Fibroblast of lung (primary cell): ENCODE measurements at regions not wholly inside any gene's neighbourhood (a gene's known extent, or its start where the extent isn't known, plus 50 kb on each side); places are given as distances from the start of the nearest gene placed in this dataset.

Experiments
- DNase-seq, 2 donors: peaks; one replicate each; pipeline versions ENCODE4 v3.0.0 to v3.0.0-alpha.2; 2010; ENCODE audit warnings: low read depth in 2 of 2
- H2AFZ ChIP-seq: 2 replicates; pipeline ENCODE4 v1.5.1; 2012; ENCODE audit warnings: low read length, control low read depth, inconsistent platforms
- H3K27ac ChIP-seq: 2 replicates; pipeline ENCODE4 v1.5.1; 2011; ENCODE audit warnings: low read length, control low read depth; ENCODE audit not compliant: insufficient read depth
- H3K27me3 ChIP-seq: 2 replicates; pipeline ENCODE4 v1.5.1; 2011; ENCODE audit warnings: mild to moderate bottlenecking, low read length; ENCODE audit not compliant: control insufficient read depth, insufficient read depth
- H3K36me3 ChIP-seq: 2 replicates; pipeline ENCODE4 v1.5.1; 2011; ENCODE audit warnings: low read length; ENCODE audit not compliant: control insufficient read depth, insufficient read depth
- H3K4me1 ChIP-seq: 2 replicates; pipeline ENCODE4 v1.5.1; 2011; ENCODE audit warnings: low read length; ENCODE audit not compliant: control insufficient read depth, insufficient read depth; ENCODE audit errors: extremely low read depth
- H3K4me2 ChIP-seq: 2 replicates; pipeline ENCODE4 v1.5.1; 2011; ENCODE audit warnings: low read length, control low read depth; ENCODE audit not compliant: insufficient read depth; ENCODE audit errors: extremely low read depth
- H3K4me3 ChIP-seq, 4 experiments: fragments of 200-600 bp in 1 of 4; sonication (generic) in 1 of 4; replicated peaks in 1 of 4; 2 replicates each; pipeline ENCODE4 v1.5.1; 2011 to 2016; ENCODE audit warnings: low read length in 4 of 4, low read depth in 3 of 4, mild to moderate bottlenecking in 3 of 4, control low read depth in 2 of 4, inconsistent platforms in 1 of 4, mixed read lengths in 1 of 4; ENCODE audit not compliant: insufficient read depth in 1 of 4; ENCODE audit errors: control extremely low read depth in 1 of 4
- H3K79me2 ChIP-seq: 2 replicates; pipeline ENCODE4 v1.5.1; 2012; ENCODE audit warnings: mild to moderate bottlenecking, low read length, inconsistent platforms; ENCODE audit not compliant: control insufficient read depth, insufficient read depth
- H3K9ac ChIP-seq: 2 replicates; pipeline ENCODE4 v1.5.1; 2011; ENCODE audit warnings: mild to moderate bottlenecking, low read length, control low read depth; ENCODE audit not compliant: insufficient read depth
- H3K9me3 ChIP-seq: 2 replicates; pipeline ENCODE4 v1.5.1; 2012; ENCODE audit warnings: low read depth, low read length; ENCODE audit not compliant: control insufficient read depth, insufficient read depth
- H4K20me1 ChIP-seq: 2 replicates; pipeline ENCODE4 v1.5.1; 2011; ENCODE audit warnings: low read length; ENCODE audit not compliant: control insufficient read depth, insufficient read depth; ENCODE audit errors: extremely low read depth
- EZH2 ChIP-seq: IDR thresholded peaks from 2 replicates; pipeline ENCODE4 v1.5.1; 2012; ENCODE audit warnings: low read length, control low read depth, mild to moderate bottlenecking; ENCODE audit errors: missing control alignments
- TF ChIP-seq, protein P1 (sequence below), 2 donors: IDR thresholded peaks in 1 of 2; conservative IDR thresholded peaks in 1 of 2; 1 replicate in 1 of 2; 2 replicates in 1 of 2; pipeline ENCODE4 v1.5.1; 2011 to 2012; ENCODE audit warnings: low read length in 2 of 2, control low read depth in 1 of 2, inconsistent platforms in 1 of 2, low read depth in 1 of 2, mild to moderate bottlenecking in 1 of 2

DNA sequence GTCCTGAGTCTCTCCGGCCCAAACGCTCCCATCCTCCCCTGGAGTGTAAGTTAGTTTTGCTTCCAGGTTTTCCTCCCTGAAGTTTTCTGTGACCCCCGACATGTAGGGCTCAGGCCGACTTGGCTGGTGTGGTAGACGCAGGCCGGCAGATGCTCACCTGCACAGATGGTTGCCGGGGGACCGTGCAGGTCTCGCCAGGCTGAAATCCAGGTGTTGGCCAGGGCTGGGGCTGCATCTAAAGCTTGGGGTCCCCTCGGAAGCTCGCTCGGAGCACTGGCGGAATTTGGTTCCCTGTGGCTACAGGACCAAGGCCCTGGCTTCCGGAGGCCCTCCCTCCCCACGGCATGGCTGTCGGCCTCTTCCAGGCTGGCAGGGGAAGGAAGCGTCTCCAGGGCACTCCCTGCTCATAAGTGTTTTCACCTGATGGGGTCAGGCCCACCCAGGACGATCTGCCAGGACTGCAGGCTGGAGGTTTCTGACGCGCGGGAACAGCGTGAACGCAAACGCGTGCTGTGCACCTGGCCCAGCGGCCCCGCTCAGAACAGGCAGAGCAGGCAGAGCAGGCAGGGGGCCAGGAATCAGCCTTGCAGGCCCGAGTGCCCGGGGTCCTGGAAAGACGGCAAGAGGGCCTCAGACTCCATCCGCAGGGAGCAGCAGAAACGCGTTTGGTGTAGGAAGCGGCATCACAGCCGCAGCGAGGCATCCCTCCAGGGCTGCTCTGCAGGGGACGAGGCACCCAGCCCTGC is 258.2 kb downstream of the BRD1 start:
- no peak overlapping the region for H3K4me2 ChIP-seq
- no peak overlapping the region for H3K27ac ChIP-seq
- H3K4me1 ChIP-seq: no peaks in the 10 kb centered on the region
- no peaks in the 10 kb centered on the region for H3K79me2 ChIP-seq
- no peak for DNase-seq
- TF ChIP-seq, protein P1, sequence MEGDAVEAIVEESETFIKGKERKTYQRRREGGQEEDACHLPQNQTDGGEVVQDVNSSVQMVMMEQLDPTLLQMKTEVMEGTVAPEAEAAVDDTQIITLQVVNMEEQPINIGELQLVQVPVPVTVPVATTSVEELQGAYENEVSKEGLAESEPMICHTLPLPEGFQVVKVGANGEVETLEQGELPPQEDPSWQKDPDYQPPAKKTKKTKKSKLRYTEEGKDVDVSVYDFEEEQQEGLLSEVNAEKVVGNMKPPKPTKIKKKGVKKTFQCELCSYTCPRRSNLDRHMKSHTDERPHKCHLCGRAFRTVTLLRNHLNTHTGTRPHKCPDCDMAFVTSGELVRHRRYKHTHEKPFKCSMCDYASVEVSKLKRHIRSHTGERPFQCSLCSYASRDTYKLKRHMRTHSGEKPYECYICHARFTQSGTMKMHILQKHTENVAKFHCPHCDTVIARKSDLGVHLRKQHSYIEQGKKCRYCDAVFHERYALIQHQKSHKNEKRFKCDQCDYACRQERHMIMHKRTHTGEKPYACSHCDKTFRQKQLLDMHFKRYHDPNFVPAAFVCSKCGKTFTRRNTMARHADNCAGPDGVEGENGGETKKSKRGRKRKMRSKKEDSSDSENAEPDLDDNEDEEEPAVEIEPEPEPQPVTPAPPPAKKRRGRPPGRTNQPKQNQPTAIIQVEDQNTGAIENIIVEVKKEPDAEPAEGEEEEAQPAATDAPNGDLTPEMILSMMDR (conservative IDR thresholded peaks at IDR 0.05 in 1 of 2, IDR thresholded peaks at IDR 0.05 in 1 of 2; ENCODE audit: low read depth in 1 of 2, low read length in 2 of 2): no peak
- TF ChIP-seq EZH2: no peak
- H2AFZ ChIP-seq: no peak overlapping the region
- H3K27me3 ChIP-seq: no peaks in the 10 kb centered on the region
- H4K20me1 ChIP-seq: no peaks in the 10 kb centered on the region
- H3K4me3 ChIP-seq: no peak overlapping the region
- no peaks in the 10 kb centered on the region for H3K36me3 ChIP-seq
- no peaks in the 10 kb centered on the region for H3K9me3 ChIP-seq
- no peak overlapping the region for H3K9ac ChIP-seq

DNA sequence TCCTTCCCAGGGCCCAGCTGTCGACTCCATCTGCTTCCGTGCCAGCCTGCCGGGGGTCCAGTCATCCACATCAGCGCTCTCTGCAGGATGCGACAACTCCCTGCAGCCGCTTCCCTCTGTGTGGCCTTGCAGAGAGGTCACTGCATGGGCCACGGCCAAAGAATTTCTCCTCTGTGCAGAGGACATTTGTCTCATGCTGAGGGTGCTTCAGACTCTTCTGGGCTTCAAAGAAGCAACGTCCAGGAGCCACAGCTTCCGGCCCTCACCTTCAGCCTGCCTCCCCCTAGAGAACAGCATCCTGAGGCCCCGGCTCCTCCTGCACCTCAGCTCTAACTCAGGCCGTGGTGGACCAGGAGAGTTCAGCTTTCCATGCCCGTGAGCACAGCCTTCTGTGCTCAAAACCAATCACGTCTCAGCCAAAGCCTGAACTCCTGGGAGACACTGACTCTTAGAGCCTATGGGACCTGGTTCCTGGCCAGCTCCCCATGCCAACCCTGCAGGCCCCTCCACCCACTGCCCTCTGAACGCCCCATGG is 258.9 kb downstream of the BRD1 start:
- no peaks in the 10 kb centered on the region for H3K27me3 ChIP-seq
- no peak overlapping the region for H3K4me3 ChIP-seq
- no peak overlapping the region for H3K27ac ChIP-seq
- no peak overlapping the region for H3K4me2 ChIP-seq
- no peaks in the 10 kb centered on the region for H3K4me1 ChIP-seq
- H3K36me3 ChIP-seq: no peaks in the 10 kb centered on the region
- TF ChIP-seq, protein P1 (conservative IDR thresholded peaks at IDR 0.05 in 1 of 2, IDR thresholded peaks at IDR 0.05 in 1 of 2; ENCODE audit: low read depth in 1 of 2, low read length in 2 of 2): no peak
- no peak for DNase-seq
- H4K20me1 ChIP-seq: no peaks in the 10 kb centered on the region
- no peak overlapping the region for H2AFZ ChIP-seq
- no peak overlapping the region for H3K9ac ChIP-seq
- H3K9me3 ChIP-seq: no peaks in the 10 kb centered on the region
- no peaks in the 10 kb centered on the region for H3K79me2 ChIP-seq

- no peak for DNase-seq
- Histone ChIP-seq H3K79me2 (no peaks in the 10 kb centered on the region), H2AFZ (no peak overlapping the region), H3K36me3 (no peaks in the 10 kb centered on the region), H3K9me3 (no peaks in the 10 kb centered on the region), H3K4me2 (no peak overlapping the region), H3K27me3 (no peaks in the 10 kb centered on the region), H3K4me3 (no peak overlapping the region), H4K20me1 (no peaks in the 10 kb centered on the region), H3K4me1 (no peaks in the 10 kb centered on the region), H3K27ac (no peak overlapping the region), H3K9ac (no peak overlapping the region)
- TF ChIP-seq EZH2: no peak
- TF ChIP-seq, protein P1 (conservative IDR thresholded peaks at IDR 0.05 in 1 of 2, IDR thresholded peaks at IDR 0.05 in 1 of 2; ENCODE audit: low read depth in 1 of 2, low read length in 2 of 2): no peak
Observed at GRCh38 chr22:49567899-49568750, 259.5 kb downstream of the BRD1 start.
